ENCODE measurements at regions not wholly inside any gene's neighbourhood (a gene's known extent, or its start where the extent isn't known, plus 50 kb on each side); places are given as distances from the start of the nearest gene placed in this dataset.
"Not testable (repeated sequence)": the region's sequence is repeated elsewhere in the genome, so short reads cannot be mapped to it uniquely, and the experiment has no call there.

DNA sequence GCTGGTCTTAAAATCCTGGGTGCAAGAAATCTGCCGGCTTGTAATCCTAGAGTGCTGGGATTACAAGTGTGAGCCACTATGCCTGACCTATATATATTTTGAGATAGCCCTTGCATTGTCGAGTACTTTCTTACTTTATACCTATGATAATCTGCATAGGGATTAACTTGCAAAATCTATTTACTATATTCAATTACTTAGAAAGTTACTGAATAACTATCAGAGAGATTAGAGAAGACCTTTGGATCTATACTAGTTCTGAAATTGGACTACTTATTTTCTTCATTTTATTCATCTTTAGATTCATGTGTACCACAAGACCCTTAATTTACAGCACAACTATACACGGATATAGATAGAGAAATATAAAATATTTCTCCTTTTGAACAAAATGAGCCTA lies 1766.0 kb downstream of the NCAM2 start:
- ATAC-seq (ENCODE audit: low read depth) (no peak), DNase-seq (no peak)
- POLR2A ChIA-PET, result no interaction called here
- Mint-ChIP-seq H3K4me3 (no peak overlapping the region), H3K27me3 (no peaks in the 10 kb centered on the region), H3K27ac (no peak overlapping the region), H3K4me1 (no peaks in the 10 kb centered on the region), H3K36me3 (no peaks in the 10 kb centered on the region), H3K9me3 (no peaks in the 10 kb centered on the region)

DNA sequence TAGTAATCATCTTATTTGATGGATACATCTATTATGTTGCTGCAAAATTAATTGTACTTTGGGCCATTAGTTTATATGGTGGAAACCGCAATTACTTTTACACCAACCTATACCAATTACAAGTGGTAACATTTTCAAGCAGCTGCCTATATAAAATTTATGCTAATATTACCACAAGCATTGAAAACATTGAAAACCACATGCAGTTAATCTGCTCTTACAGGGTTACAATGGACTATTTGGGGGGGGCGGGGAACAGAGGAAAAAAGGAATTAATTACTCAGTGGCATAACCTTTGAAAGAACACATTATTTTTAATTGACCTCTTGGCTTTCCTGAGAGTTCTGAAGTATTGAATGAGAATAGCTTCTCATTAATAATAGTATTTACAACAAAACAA lies 1793.2 kb downstream of the NCAM2 start:
- DNase-seq, result no peak
- H3K36me3 Mint-ChIP-seq, result no peaks in the 10 kb centered on the region
- H3K4me3 Mint-ChIP-seq, result no peak overlapping the region
- peaks cover 2% of the 10 kb centered on the region for H3K27me3 Mint-ChIP-seq
- no peaks in the 10 kb centered on the region for H3K9me3 Mint-ChIP-seq
- ATAC-seq (ENCODE audit: low read depth), result no peak
- POLR2A ChIA-PET, result no interaction called here
- no peak overlapping the region for H3K27ac Mint-ChIP-seq
- H3K4me1 Mint-ChIP-seq, result no peaks in the 10 kb centered on the region

DNA sequence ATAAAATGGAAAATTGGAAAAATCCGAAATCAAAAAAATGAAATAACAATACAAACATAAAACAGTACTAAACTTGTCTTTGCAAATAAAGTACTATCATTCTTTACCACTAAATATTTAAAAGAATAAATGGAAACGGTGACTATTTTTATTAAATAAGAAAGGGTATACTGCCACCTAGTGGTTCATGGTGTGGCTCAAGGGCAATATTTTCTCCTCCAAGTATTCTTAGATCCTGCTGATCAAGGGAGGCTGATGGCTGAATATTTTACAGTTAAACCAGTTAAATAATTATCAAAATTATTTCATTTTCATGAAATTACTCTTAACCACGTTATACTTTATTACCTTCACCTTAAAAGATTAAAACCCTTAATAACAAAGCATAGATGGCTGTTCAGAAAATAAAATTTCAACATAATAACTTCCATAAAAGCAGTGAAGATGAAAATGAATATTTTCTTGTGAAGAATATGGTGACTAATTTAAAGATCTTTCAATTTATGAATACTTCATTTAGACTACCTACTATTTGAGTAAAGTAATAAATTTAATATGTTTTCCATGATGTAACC lies 1793.9 kb downstream of the NCAM2 start:
- POLR2A ChIA-PET, result no interaction called here
- DNase-seq (no peak), ATAC-seq (ENCODE audit: low read depth) (no peak)
- no peaks in the 10 kb centered on the region for H3K4me1 Mint-ChIP-seq
- no peak overlapping the region for H3K4me3 Mint-ChIP-seq
- H3K36me3 Mint-ChIP-seq, result no peaks in the 10 kb centered on the region
- no peak overlapping the region for H3K27ac Mint-ChIP-seq
- H3K27me3 Mint-ChIP-seq, result peaks cover 2% of the 10 kb centered on the region
- no peaks in the 10 kb centered on the region for H3K9me3 Mint-ChIP-seq

DNA sequence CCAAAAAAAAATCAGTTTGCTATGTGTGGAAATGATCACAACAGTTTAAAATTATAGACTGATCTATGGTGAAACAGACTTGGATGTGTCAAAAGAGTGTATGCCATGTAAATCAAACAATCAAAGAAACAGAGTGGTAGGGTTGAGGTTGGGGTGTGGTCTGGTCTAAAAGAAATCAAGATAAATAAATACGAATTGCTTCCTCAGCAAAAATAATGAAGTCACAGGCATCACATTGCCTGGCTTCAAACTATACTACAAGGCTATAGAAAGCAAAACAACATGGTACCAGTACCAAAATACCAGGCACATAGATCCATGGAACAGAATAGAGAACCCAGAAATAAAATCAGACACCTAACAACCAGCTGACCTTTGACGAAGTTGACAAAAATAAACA lies 1796.9 kb downstream of the NCAM2 start:
- Mint-ChIP-seq H3K27ac (no peak overlapping the region), H3K9me3 (no peaks in the 10 kb centered on the region), H3K27me3 (peaks cover 2% of the 10 kb centered on the region), H3K4me1 (no peaks in the 10 kb centered on the region), H3K36me3 (no peaks in the 10 kb centered on the region), H3K4me3 (no peak overlapping the region)
- no peak for DNase-seq
- no peak for ATAC-seq (ENCODE audit: low read depth)
- POLR2A ChIA-PET, result no interaction called here

DNA sequence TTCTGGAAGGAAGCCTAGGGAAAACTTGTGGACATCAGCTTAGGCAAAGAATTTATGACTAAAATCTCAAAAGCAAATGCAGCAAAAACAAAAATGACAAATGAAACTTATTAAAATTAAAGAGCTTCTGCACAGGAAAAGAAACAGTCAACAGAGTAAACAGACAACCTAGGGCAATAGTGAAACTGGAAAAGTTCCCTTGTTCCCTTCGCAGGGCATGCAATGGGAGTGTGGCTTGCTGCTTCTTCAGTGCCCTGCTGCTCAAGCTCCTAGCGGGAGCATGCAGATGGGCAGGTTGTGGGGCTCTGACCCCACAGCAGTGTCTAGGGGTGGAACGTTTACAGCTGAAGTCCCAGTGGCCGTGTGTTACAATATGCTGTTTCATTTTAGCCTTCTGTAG lies 1797.4 kb downstream of the NCAM2 start:
- no peak for DNase-seq
- ATAC-seq (ENCODE audit: low read depth), result no peak
- no peaks in the 10 kb centered on the region for H3K4me1 Mint-ChIP-seq
- no peaks in the 10 kb centered on the region for H3K9me3 Mint-ChIP-seq
- no peak overlapping the region for H3K27ac Mint-ChIP-seq
- H3K36me3 Mint-ChIP-seq, result no peaks in the 10 kb centered on the region
- H3K4me3 Mint-ChIP-seq, result no peak overlapping the region
- POLR2A ChIA-PET, result no interaction called here
- H3K27me3 Mint-ChIP-seq, result peaks cover 2% of the 10 kb centered on the region

DNA sequence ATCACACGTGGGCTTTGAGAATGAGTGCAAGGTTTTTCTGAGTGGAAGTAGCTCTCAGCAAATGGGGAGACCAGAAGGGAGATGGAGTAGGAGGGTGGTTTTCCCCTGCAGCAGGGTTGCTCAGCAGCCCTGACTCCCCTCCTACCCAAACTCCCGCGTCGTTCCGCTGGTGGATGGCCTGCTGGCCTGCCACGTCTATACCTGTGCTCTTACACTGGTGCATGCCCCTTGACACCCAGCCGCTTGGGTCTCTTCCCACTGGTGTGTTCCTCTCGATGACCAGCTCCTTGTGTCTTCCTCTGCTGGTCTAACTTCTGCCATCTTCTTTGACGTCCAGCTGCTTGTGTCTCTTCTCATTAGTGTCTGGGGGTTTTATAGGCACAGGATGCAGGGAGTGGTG lies 1797.9 kb downstream of the NCAM2 start:
- no peak overlapping the region for H3K27ac Mint-ChIP-seq
- H3K36me3 Mint-ChIP-seq, result no peaks in the 10 kb centered on the region
- POLR2A ChIA-PET, result no interaction called here
- no peak overlapping the region for H3K4me3 Mint-ChIP-seq
- no peak for DNase-seq
- no peak for ATAC-seq (ENCODE audit: low read depth)
- H3K4me1 Mint-ChIP-seq, result no peaks in the 10 kb centered on the region
- H3K9me3 Mint-ChIP-seq, result no peaks in the 10 kb centered on the region
- peaks cover 2% of the 10 kb centered on the region for H3K27me3 Mint-ChIP-seq

DNA sequence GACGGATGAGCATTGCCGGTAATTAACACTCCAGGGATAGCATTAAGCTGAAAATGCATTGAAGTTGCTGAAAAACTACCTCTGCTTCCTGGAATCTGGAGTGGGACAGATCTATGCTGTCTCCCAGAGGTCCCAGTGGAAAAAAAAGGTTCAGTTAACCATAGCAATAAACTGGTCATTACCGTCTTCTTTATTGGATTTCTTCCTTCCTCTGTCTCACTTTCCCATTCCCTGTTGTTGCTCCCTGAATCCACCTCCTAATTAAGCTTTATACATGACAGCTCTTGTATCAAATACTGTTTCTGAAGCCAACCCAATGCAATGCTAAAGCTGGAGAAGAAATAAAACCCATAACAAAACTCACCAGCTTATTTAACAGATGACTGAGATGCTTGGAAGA lies 1805.9 kb downstream of the NCAM2 start:
- DNase-seq, result no peak
- no peak for ATAC-seq (ENCODE audit: low read depth)
- POLR2A ChIA-PET, result no interaction called here
- no peaks in the 10 kb centered on the region for H3K4me1 Mint-ChIP-seq
- no peak overlapping the region for H3K27ac Mint-ChIP-seq
- H3K4me3 Mint-ChIP-seq, result no peak overlapping the region
- H3K27me3 Mint-ChIP-seq, result no peaks in the 10 kb centered on the region
- H3K36me3 Mint-ChIP-seq, result no peaks in the 10 kb centered on the region
- no peaks in the 10 kb centered on the region for H3K9me3 Mint-ChIP-seq

DNA sequence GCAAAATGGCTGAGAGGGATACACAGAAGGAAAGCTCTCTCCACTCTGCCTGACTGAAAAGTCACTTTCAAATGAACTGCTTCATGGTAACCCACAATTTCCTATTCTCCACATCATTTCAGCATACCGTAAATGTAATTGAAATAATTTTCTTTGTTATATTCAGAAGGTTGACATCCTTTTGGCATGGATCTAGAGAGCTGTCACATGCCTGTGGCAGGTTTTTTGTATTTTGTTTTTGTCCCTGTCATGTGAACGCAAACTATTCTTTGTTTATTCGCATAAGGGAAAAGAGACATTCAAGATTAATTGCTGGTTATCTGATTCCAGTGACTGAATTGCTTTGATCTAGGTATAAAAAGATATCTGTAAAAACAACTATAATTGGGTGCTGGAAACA lies 1808.1 kb downstream of the NCAM2 start:
- no peaks in the 10 kb centered on the region for H3K27me3 Mint-ChIP-seq
- H3K4me3 Mint-ChIP-seq, result no peak overlapping the region
- POLR2A ChIA-PET, result no interaction called here
- no peak overlapping the region for H3K27ac Mint-ChIP-seq
- H3K36me3 Mint-ChIP-seq, result no peaks in the 10 kb centered on the region
- DNase-seq (no peak), ATAC-seq (ENCODE audit: low read depth) (no peak)
- H3K4me1 Mint-ChIP-seq, result no peaks in the 10 kb centered on the region
- H3K9me3 Mint-ChIP-seq, result no peaks in the 10 kb centered on the region

DNA sequence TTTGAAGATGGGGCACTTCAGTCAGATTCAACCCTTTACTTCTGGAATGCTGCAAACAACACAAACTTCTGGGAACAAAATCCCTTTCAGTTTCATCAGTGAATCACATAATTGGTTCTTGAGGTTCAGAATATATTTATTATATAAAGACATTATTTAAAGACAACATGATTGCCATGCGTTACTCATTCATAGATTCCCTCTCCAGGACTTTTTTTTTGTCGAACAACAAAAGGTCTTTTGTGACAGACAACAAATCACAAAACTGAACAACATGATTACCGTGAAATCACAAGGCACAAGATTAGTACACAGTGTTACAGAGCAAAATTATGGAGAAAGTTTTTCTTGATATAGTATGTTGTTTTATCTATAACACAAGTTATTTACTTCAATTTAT lies 1815.0 kb downstream of the NCAM2 start:
- Mint-ChIP-seq H3K4me3 (no peak overlapping the region), H3K9me3 (no peaks in the 10 kb centered on the region), H3K4me1 (no peaks in the 10 kb centered on the region), H3K36me3 (no peaks in the 10 kb centered on the region), H3K27ac (no peak overlapping the region), H3K27me3 (no peaks in the 10 kb centered on the region)
- ATAC-seq (ENCODE audit: low read depth) (no peak), DNase-seq (no peak)
- POLR2A ChIA-PET, result no interaction called here

DNA sequence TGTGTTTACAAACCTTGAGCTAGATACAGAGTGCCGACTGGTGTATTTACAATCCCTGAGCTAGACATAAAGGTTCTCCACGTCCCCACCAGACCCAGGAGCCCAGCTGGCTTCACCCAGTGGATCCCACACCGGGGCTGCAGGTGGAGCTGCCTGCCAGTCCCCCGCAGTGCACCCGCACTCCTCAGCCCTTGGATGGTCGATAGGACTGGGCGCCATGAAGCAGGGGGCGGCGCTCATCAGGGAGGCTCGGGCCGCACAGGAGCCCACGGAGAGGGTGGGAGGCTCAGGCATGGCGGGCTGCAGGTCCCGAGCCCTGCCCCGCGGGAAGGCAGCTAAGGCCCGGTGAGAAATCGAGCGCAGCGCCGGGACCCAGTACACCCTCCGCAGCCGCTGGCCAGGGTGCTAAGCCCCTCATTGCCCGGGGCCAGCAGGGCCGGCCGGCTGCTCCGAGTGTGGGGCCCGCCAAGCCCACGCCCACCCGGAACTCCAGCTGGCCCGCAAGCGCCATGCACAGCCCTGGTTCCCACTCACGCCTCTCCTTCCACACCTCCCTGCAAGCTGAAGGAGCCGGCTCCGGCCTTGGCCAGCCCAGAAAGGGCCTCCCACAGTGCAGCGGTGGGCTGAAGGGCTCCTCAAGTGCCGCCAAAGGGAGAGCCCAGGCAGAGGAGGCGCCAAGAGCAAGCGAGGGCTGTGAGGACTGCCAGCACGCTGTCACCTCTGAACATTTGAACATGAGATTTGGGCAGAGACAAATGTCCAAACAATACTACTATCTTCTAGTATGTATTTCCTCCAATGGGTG lies 1820.7 kb downstream of the NCAM2 start:
- H3K4me1 Mint-ChIP-seq; H3K36me3 Mint-ChIP-seq; POLR2A ChIA-PET; H3K9me3 Mint-ChIP-seq; DNase-seq; ATAC-seq (ENCODE audit: low read depth); H3K27me3 Mint-ChIP-seq; H3K4me3 Mint-ChIP-seq; H3K27ac Mint-ChIP-seq: not testable (repeated sequence)

DNA sequence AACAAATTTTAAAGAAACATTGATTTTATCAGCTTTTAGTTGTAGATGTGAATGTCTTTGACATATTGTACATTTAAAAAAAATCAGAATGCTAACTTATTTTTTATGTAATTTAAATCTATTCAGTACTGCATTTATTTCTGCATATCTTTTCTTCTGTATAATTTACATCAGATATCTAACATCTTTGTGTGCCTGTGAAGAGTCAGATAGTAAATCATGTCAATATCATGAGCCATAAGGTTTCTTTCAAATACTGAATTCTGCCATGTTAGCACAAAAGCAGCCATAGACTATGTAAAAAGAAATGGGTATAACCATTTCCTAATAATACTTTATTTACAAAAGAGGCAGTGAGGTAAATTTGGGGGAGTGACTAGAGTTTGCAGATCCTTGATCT lies 1829.2 kb downstream of the NCAM2 start:
- Mint-ChIP-seq H3K27me3 (no peaks in the 10 kb centered on the region), H3K4me3 (no peak overlapping the region), H3K9me3 (peaks cover 11% of the 10 kb centered on the region), H3K36me3 (no peaks in the 10 kb centered on the region), H3K4me1 (no peaks in the 10 kb centered on the region), H3K27ac (no peak overlapping the region)
- DNase-seq, result no peak
- POLR2A ChIA-PET, result no interaction called here
- ATAC-seq (ENCODE audit: low read depth), result no peak

DNA sequence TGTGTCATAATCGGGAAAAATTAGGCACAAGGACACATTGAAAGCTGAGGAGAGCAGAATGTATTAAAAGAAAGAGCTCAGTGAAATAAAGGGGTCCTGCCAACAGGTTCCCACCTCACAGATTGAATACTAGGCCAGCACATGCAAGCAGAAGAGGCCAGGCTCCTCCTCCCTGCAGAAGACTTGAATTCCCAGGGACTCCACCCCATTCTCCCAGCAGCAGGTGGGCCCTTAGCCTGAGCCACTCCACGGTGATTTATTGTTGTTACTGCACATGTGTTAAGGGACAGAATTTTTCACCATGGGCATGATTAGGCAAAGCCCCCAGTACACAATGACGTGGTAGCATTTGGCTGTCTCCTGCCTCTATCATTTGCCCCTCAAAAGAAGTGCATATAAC lies 1844.7 kb downstream of the NCAM2 start:
- DNase-seq, result no peak
- Mint-ChIP-seq H3K9me3 (peaks cover 8% of the 10 kb centered on the region), H3K27me3 (no peaks in the 10 kb centered on the region), H3K27ac (no peak overlapping the region), H3K4me3 (no peak overlapping the region), H3K4me1 (no peaks in the 10 kb centered on the region), H3K36me3 (no peaks in the 10 kb centered on the region)
- no peak for ATAC-seq (ENCODE audit: low read depth)
- POLR2A ChIA-PET, result no interaction called here

DNA sequence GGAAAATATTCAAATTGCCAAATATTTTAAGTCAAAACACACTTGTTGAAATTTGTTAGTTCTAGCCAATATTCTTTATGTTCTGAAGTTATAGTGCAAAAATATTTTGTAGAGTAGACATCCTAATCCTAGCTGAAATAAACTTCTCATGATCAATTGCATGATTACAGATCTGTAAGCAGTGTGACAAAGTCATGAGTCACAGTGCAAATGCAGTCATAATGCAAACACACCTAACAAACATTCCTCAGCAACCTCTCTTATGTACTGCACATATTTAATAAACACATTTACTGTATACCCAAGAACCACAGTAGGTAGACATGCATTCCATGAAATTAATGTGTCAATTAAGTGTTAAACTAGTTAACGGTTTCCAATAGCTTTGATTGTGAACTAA lies 1857.4 kb downstream of the NCAM2 start:
- Mint-ChIP-seq H3K27ac (no peak overlapping the region), H3K36me3 (no peaks in the 10 kb centered on the region), H3K9me3 (no peaks in the 10 kb centered on the region), H3K4me3 (no peak overlapping the region), H3K4me1 (no peaks in the 10 kb centered on the region), H3K27me3 (no peaks in the 10 kb centered on the region)
- POLR2A ChIA-PET, result no interaction called here
- DNase-seq, result no peak
- ATAC-seq (ENCODE audit: low read depth), result no peak

DNA sequence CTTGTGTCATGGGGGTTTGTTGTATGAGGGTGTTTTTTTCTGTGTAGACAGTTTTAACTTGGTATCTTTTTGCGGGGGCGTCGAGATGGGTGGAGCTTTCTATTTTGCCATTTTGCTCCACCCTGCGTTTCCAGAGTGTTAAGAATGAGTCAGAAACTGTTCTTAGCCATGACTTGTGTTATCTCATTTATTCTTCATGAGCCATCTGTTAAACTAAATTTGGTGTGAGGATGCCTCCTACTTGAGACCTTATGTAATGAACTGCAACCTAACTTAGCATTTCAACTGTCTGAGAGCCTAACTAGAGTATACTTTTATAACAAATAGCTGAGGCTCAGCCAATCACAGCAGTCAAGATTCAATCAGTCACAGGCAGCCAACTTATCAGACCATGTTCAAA lies 1873.5 kb downstream of the NCAM2 start:
- no peak overlapping the region for H3K4me3 Mint-ChIP-seq
- ATAC-seq (ENCODE audit: low read depth) (no peak), DNase-seq (no peak)
- no peak overlapping the region for H3K27ac Mint-ChIP-seq
- H3K9me3 Mint-ChIP-seq, result no peaks in the 10 kb centered on the region
- no peaks in the 10 kb centered on the region for H3K27me3 Mint-ChIP-seq
- POLR2A ChIA-PET, result no interaction called here
- no peaks in the 10 kb centered on the region for H3K4me1 Mint-ChIP-seq
- H3K36me3 Mint-ChIP-seq, result no peaks in the 10 kb centered on the region

DNA sequence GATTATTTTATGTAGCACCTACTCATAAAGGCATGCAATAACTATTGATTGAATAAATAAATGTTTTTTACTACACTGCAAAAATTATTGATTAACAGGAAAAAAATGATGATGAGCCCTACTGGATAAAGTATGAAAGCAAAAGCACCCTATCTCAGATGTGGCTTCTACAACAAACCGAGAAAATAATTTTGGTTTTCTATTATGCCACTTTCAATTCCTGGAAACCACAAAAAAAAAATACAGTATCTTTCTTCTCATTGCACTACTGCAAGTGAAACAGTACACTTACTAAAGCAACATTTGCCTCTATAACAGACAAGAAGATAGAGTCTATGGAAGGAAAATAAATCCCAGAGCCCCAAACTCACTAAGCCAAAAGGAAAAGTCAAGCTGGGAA lies 1882.4 kb downstream of the NCAM2 start:
- Mint-ChIP-seq H3K4me1 (no peaks in the 10 kb centered on the region), H3K27ac (no peak overlapping the region), H3K36me3 (no peaks in the 10 kb centered on the region), H3K27me3 (no peaks in the 10 kb centered on the region), H3K4me3 (no peak overlapping the region), H3K9me3 (peaks cover 2% of the 10 kb centered on the region)
- ATAC-seq (ENCODE audit: low read depth) (no peak), DNase-seq (no peak)
- POLR2A ChIA-PET, result no interaction called here
